Stimulated activated CD4-positive, alpha-beta T cell treated with anti-CD3 and anti-CD28 coated beads, Interleukin-15, amount 100 ng/mL, for 24 hours (primary cell): ENCODE measurements at regions not wholly inside any gene's neighbourhood (a gene's known extent, or its start where the extent isn't known, plus 50 kb on each side); places are given as distances from the start of the nearest gene placed in this dataset.

Experiments used
- DNase-seq: peaks from one replicate; pipeline ENCODE4 v3.0.0-alpha.2; 2020

DNA sequence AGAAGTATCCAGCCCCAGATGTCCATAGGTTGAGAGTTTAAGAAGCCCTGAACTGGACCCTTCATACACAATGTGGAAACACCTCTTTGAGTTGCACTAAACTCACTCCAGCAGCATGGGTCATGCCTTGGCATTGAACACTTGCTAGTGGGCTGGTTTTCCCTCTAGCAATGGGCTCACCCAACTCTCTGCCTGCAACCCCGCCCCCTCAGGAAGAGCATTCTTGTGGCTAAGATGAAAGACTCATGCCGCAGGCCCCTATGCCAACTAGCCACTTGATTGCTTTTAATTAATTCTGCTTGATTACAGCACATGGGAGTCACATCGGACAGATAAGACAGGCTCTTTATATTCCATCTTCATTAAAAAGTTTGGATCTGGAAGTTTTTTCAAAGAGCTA lies 136.5 kb upstream of the GJB5 start:
- DNase-seq, result no peak

GRCh38 chr1:34619256-34619655 lies 135.6 kb upstream of the GJB5 start:
- no peak for DNase-seq

DNA sequence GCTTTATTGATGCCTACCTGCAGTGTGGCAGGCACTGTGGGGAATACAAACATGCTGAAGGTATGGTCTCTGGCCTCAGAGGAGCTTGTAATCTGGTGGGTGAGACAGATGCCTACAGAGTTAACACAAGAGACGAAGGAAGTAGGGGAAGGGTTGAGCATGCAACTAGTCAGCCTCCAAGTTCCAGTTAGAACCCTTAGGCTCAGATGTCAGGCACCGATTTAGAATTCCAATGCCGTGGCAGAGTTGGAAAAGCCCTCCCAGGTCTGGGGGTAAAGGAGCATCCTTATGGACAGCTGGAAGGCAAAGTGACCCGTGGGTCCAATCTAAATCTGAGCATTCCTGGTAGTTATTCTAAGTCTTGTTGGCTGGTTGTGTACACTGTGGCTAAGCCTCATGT lies 132.9 kb upstream of the GJB5 start:
- no peak for DNase-seq

DNA sequence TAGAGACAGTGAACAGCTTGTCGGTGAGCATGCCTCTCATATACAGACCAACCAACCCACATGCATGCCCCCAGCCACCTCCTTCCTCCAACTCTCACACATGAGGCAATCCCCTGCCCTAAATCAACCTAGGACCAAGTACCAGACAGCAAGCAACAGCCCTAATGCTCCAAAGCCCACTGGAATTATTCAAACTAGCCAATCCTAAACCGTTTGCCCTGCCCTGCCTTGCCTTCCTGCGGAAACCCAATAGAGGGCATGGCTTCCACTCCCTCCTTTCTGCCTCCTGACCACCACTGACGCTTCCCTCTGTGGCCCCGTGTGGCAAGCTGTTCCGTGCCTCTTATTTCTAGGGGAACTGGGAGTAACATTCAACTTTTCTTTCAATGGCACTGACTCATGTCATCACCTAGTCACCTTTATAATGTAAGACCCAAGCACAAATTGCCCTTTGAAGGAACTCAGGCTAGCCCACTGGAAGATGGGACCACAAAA lies 129.3 kb upstream of the GJB5 start:
- no peak for DNase-seq

- no peak for DNase-seq
Measured at GRCh38 chr1:34627465-34628240, 127.2 kb upstream of the GJB5 start.

GRCh38 chr1:34631126-34631525 lies 123.7 kb upstream of the GJB5 start:
- no peak for DNase-seq

- no peak for DNase-seq
Measured at GRCh38 chr1:34639701-34640100, 115.1 kb upstream of the GJB5 start.

GRCh38 chr1:34640654-34641401 lies 114.0 kb upstream of the GJB5 start:
- DNase-seq, result no peak

DNA sequence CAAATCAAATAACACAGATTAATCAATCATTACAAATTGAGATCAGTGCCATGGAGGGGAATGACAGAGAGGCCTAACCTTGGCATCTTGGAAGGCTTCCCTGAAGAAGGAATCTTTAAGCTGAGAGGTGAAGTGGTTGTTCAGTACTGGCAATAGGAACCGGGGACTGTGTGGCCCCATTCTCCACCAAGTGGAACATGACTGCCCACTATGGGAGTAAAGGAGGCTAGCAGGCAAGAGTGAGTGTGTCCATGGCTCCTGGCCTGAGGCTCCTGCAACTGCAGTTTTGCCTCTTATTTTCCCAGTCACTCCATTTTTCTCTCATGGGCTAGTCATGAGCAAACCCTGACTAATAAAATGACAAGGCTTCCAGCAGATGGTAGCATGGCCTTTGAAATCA lies 112.2 kb upstream of the GJB5 start:
- DNase-seq, result no peak

- DNase-seq, result no peak
Measured at GRCh38 chr1:34645109-34645688, 109.6 kb upstream of the GJB5 start.

DNA sequence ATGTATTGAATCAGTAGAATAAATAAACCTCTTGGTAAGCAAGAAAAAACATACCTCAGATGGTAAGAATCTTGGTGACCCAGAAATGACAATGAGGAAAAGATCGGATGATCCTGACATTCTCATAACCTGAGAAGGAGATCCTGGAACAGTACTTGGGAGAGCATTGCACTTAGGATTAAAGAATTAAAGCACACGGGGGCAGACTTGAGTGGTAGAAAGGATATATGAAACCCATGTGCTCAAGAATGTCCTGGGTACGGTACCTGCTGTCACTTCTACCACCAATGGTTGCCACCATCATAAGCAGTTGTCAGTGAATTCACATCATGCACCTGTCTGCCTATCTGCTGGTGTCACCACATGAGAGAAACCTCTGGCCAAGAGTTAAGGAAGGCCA lies 108.9 kb upstream of the GJB5 start:
- no peak for DNase-seq

GRCh38 chr1:34648501-34648900 lies 106.3 kb upstream of the GJB5 start:
- DNase-seq, result no peak

DNA sequence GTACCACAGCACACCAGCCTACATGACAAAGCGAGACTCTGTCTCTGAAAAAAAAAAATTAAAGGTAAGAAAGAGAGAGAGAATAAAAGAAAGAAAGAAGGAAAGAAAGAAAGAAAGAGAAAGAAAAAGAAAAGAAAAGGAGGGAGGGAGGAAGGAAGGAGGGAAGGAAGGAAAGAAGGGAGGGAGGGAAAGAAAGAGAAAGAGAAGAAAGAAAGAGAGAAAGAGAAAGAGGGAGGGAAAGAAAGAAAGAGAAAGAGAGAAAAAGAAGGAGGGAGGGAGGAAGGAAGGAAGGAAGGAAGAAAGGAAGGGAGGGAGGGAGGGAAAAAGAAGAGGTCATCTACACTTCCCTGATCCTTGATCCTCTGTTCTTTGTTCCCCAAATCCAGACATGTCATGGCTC lies 104.8 kb upstream of the GJB5 start:
- no peak for DNase-seq

GRCh38 chr1:34650800-34651199 lies 104.0 kb upstream of the GJB5 start:
- no peak for DNase-seq

DNA sequence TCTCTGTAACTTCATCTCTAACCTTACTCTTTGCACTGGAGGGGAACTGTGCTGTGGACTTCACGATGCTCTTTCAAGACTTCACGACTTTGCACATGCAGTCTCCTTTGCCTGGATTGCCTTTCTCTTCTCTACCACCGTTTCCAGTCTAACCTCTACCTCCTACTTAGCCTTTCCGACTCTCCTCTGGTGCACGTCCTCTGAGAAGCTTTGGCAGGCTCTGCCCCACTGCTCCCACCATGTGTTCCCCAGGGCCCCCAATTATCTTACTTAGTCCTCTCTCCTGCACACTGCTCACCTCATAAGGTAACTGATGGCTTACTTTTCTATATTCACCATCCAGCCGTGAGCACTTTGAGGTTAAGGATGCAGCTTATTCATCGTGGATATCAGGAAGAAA lies 101.7 kb upstream of the GJB5 start:
- no peak for DNase-seq

GRCh38 chr1:34655206-34655874 lies 99.5 kb upstream of the GJB5 start:
- no peak for DNase-seq

GRCh38 chr1:34655875-34656240 lies 99.0 kb upstream of the GJB5 start:
- DNase-seq, result no peak

- DNase-seq, result no peak
Measured at GRCh38 chr1:34656299-34656698, 98.5 kb upstream of the GJB5 start.

DNA sequence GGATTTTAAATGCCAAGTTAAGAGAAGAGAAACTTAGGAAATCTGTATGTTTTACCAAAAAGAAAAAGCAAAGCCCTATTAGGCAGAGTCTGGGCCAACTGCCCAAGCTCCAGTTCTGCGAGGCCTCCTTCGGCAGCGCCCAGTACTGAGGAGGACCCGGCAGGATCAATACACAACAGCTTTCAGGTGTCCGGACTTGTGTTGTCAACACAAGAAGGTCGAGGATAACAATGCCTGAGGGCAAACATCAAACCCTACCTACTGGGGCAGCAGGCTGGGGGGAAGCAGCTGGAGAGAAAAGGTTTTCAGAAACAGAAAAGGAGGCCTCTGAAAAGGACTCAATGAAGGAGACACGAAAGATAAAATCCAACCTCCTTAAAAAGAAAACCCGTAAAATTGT lies 98.1 kb upstream of the GJB5 start:
- no peak for DNase-seq

- DNase-seq, result no peak
Measured at GRCh38 chr1:34657266-34657665, 97.6 kb upstream of the GJB5 start.

DNA sequence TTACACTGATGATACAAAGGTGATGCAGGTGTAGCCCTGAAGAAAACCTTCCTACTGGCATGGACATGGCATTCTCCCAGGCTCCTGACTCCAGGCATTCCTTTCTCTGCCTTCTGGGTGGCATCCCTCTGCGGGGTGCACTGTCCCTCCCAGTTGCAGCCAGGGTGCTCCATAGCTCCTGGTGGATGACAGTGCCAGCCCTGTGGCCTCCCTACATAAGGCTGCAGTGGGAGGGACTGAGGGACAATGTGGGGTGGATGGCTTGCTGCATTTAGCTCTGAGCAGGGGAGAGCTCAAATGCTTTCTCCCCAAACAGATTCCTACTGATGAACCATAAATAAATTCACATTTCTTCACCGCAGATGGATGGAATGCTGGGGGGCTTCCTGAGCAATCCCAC lies 97.0 kb upstream of the GJB5 start:
- DNase-seq, result no peak

GRCh38 chr1:34663031-34663430 lies 91.8 kb upstream of the GJB5 start:
- DNase-seq, result no peak

GRCh38 chr1:34668063-34668462 lies 86.8 kb upstream of the GJB5 start:
- no peak for DNase-seq

DNA sequence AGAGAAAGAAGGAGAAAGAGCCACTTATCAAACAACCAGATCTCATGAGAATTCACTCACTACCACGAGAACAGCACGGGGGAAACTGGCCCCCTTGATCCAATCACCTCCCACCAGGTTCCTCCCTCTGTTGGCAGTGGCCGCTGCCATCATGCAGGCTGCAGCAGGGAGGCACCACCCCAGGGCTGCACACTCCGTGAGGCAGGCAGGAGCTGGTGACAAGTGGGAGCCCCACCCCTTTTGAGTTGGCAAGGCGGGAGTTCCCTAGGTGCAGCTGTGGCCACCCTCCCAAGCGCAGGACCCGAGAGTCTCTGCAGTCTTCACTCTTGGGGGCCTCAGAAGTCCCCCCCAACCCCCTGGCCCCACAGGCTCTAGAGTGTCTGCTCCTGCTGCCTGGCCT lies 83.9 kb upstream of the GJB5 start:
- DNase-seq, result no peak
